ACC112 (cell line): ENCODE measurements at regions not wholly inside any gene's neighbourhood (a gene's known extent, or its start where the extent isn't known, plus 50 kb on each side); places are given as distances from the start of the nearest gene placed in this dataset.
A peak's percentile ranks its signal among the peaks of the same experiment; 100 is the strongest.

ENCODE experiments used
- H2AFZ ChIP-seq: fragments of 200-600 bp; sonication (generic); one replicate; pipeline ENCODE4 v1.6.0; 2017; ENCODE audit warnings: antibody characterized with exemption, low read length; ENCODE audit not compliant: unreplicated experiment
- H3K27ac ChIP-seq: fragments of 200-600 bp; sonication (generic); 2 replicates; pipeline ENCODE4 v1.5.1; 2014; ENCODE audit warnings: low read depth, mild to moderate bottlenecking, antibody characterized with exemption, low read length, moderate library complexity
- H3K27me3 ChIP-seq: fragments of 200-600 bp; sonication (generic); 2 replicates; pipeline ENCODE4 v1.6.1; 2014; ENCODE audit warnings: mild to moderate bottlenecking, antibody characterized with exemption, low read length, moderate library complexity, mixed read lengths; ENCODE audit not compliant: insufficient read depth
- H3K36me3 ChIP-seq: fragments of 200-600 bp; sonication (generic); 2 replicates; pipeline ENCODE4 v1.6.1; 2016; ENCODE audit warnings: mild to moderate bottlenecking, antibody characterized with exemption, low read length, moderate library complexity, mixed read lengths; ENCODE audit not compliant: insufficient read depth
- H3K4me1 ChIP-seq: fragments of 200-600 bp; sonication (generic); one replicate; pipeline ENCODE4 v1.6.1; 2016; ENCODE audit warnings: low read length, mixed read lengths; ENCODE audit not compliant: insufficient read depth, unreplicated experiment, control insufficient read depth
- H3K4me3 ChIP-seq: fragments of 200-600 bp; sonication (generic); 2 replicates; pipeline ENCODE4 v1.5.1; 2014; ENCODE audit warnings: mild to moderate bottlenecking, low read depth, low read length
- H3K79me2 ChIP-seq: fragments of 200-600 bp; sonication (generic); one replicate; pipeline ENCODE4 v1.6.0; 2016; ENCODE audit warnings: low read length; ENCODE audit not compliant: control insufficient read depth, unreplicated experiment, insufficient read depth

- H3K79me2 ChIP-seq, result no peaks in the 10 kb centered on the region
- peaks cover 38% of the 10 kb centered on the region for H3K4me1 ChIP-seq
- no peak overlapping the region for H3K4me3 ChIP-seq
- no peaks in the 10 kb centered on the region for H3K36me3 ChIP-seq
- H2AFZ ChIP-seq, result no peak overlapping the region
- no peaks in the 10 kb centered on the region for H3K27me3 ChIP-seq
- no peak overlapping the region for H3K27ac ChIP-seq
These were observed 475.9 kb upstream of the MARCKS start for GRCh38 chr6:113381232-113381631.

DNA sequence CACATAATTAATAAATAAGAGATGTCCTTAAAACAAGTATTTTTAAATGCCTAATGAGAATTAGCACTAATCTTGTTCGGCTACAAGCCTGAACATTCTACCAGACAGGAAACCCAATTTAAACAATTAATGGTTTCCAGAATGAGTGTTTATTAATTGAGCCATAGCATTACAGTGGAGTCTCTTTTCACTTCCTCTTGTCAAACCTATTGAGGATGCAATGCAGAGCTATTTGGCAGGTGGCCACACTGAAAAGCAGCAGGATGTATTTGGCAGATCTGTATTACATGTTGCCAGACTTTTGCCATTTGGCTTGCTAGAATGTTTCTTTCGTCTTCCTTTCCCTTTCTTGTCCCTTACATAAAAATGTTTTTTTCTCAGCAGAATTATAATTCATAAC, 475.2 kb upstream of the MARCKS start:
- peaks cover 31% of the 10 kb centered on the region for H3K4me1 ChIP-seq
- H2AFZ ChIP-seq, result no peak overlapping the region

DNA sequence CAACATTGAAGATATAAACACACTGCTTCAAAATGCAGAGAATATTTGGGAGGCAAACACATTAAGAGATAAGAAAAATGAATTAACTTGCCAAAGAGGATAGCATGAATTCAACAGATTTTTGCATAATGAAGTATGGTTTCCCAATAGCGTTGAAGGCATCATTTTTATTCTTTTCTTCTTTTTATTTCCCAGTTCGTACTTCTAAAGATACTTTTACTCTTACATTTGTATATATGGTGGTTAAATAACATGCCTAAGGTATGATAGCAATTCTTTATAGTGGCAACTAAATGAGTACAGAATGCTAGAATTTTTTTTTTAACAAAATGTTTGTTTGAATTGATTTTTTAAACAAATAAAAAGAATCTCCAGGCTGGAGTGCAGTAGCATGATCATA, 473.4 kb upstream of the MARCKS start:
- peaks cover 29% of the 10 kb centered on the region for H3K4me1 ChIP-seq
- no peak overlapping the region for H2AFZ ChIP-seq
- H3K27me3 ChIP-seq, result no peaks in the 10 kb centered on the region
- H3K36me3 ChIP-seq, result no peaks in the 10 kb centered on the region
- no peak overlapping the region for H3K4me3 ChIP-seq
- H3K27ac ChIP-seq, result no peak overlapping the region
- no peaks in the 10 kb centered on the region for H3K79me2 ChIP-seq

More for the DNA sequence above, 475.2 kb upstream of the MARCKS start:
- H3K36me3 ChIP-seq, result no peaks in the 10 kb centered on the region
- no peaks in the 10 kb centered on the region for H3K79me2 ChIP-seq
- no peaks in the 10 kb centered on the region for H3K27me3 ChIP-seq
- H3K27ac ChIP-seq, result no peak overlapping the region
- H3K4me3 ChIP-seq, result no peak overlapping the region

DNA sequence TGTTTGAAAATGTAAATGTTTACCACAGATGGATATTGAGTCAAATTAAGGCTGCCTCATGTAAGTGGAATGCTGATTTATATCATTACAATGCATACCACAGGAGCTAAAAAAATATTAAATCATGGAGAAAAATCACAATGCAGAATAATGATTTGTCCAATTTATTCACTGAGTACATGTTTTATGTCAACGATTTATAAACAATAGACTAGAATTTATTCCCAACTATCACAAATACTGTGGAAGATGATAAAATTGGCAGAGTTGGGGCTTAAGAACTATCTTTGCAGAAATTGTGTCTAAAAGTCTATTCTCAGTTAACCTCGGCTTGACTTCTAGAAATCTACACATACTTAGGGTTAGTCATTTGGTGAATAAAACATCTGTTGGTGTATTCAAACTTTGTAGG, 472.1 kb upstream of the MARCKS start:
- Histone ChIP-seq H2AFZ (peak overlapping the region; percentile 27), H3K79me2 (no peaks in the 10 kb centered on the region), H3K4me1 (peaks cover 20% of the 10 kb centered on the region), H3K4me3 (no peak overlapping the region), H3K36me3 (no peaks in the 10 kb centered on the region), H3K27ac (peak overlapping the region; percentile 8; the same call in 1 of the 2 replicates), H3K27me3 (no peaks in the 10 kb centered on the region)

GRCh38 chr6:113388996-113389395, 468.1 kb upstream of the MARCKS start:
- no peaks in the 10 kb centered on the region for H3K36me3 ChIP-seq

GRCh38 chr6:113392551-113393055, 464.5 kb upstream of the MARCKS start:
- no peaks in the 10 kb centered on the region for H3K79me2 ChIP-seq
- H3K4me3 ChIP-seq, result no peak overlapping the region
- no peak overlapping the region for H2AFZ ChIP-seq
- H3K27ac ChIP-seq, result no peak overlapping the region
- H3K4me1 ChIP-seq, result no peaks in the 10 kb centered on the region
- H3K36me3 ChIP-seq, result no peaks in the 10 kb centered on the region
- H3K27me3 ChIP-seq, result no peaks in the 10 kb centered on the region

More at GRCh38 chr6:113388996-113389395, 468.1 kb upstream of the MARCKS start:
- Histone ChIP-seq H3K4me1 (peaks cover 13% of the 10 kb centered on the region), H3K27ac (no peak overlapping the region), H3K79me2 (no peaks in the 10 kb centered on the region), H3K27me3 (no peaks in the 10 kb centered on the region), H3K4me3 (no peak overlapping the region), H2AFZ (no peak overlapping the region)

DNA sequence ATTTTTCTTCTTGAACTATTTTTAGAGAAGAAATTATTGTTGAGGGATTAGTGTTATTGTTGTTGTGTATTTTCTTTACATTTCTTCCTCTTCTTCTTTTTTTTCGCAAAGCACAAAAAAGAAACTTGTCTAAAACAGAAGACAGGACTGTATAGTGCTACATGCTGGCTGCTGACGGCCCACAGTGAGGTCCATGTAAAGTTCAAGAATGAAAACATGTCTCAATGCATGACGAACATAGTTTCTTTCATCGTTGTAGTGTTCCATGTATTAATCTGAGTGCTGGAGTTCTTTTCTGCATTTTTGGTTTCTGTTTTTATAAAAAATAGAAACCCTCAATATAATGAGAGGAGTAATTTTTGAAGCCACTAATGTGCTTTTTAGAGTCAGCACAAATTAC, 462.9 kb upstream of the MARCKS start:
- no peaks in the 10 kb centered on the region for H3K27me3 ChIP-seq
- no peaks in the 10 kb centered on the region for H3K4me1 ChIP-seq
- no peak overlapping the region for H3K4me3 ChIP-seq
- no peaks in the 10 kb centered on the region for H3K36me3 ChIP-seq
- no peak overlapping the region for H2AFZ ChIP-seq
- H3K79me2 ChIP-seq, result no peaks in the 10 kb centered on the region
- no peak overlapping the region for H3K27ac ChIP-seq

- no peaks in the 10 kb centered on the region for H3K4me1 ChIP-seq
- H2AFZ ChIP-seq, result no peak overlapping the region
- no peak overlapping the region for H3K4me3 ChIP-seq
- H3K27me3 ChIP-seq, result no peaks in the 10 kb centered on the region
- no peaks in the 10 kb centered on the region for H3K36me3 ChIP-seq
- no peak overlapping the region for H3K27ac ChIP-seq
- no peaks in the 10 kb centered on the region for H3K79me2 ChIP-seq
These were observed 462.4 kb upstream of the MARCKS start for GRCh38 chr6:113394729-113395128.

DNA sequence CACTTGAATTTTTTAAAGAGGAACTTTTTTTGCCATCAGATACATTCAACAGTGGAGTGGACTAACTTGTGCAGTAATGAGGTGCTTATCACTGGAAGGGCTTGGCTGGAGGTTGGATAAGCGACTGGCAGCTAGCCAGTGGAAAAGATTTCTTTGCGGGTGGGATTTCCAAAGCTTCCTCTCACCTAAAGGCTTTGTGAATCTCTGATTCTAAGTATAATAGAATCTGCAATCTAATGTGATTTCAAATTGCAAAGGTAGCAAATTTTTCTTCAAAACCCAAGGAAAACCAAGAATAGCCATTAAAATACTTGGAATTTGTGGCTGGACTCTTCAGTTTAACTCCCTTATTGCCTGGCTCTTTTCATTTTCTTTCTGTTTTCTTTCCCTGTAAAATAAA, 460.4 kb upstream of the MARCKS start:
- H3K79me2 ChIP-seq, result no peaks in the 10 kb centered on the region

DNA sequence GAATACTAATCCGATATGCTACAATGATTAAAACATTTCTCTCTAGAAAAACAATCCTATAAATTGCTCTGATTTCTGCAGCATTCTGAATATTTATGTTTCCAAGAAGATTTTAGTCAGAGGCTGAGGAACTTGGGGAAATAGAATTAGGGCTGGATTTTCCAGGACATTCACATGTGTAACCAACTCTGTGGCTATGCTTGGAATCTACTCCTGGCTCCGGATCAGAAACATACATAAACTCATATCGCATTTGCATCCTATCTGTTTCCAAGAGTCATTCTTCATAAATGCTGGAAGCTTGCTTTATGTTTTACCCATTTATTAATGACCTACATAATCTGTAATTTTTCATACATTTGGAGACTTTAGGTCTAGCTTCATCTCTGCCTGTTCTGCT, 459.9 kb upstream of the MARCKS start:
- Histone ChIP-seq H2AFZ (no peak overlapping the region), H3K4me1 (no peaks in the 10 kb centered on the region)

More for the DNA sequence above, 460.4 kb upstream of the MARCKS start:
- Histone ChIP-seq H3K36me3 (no peaks in the 10 kb centered on the region), H3K27ac (no peak overlapping the region), H3K27me3 (no peaks in the 10 kb centered on the region), H2AFZ (no peak overlapping the region), H3K4me1 (no peaks in the 10 kb centered on the region), H3K4me3 (no peak overlapping the region)

DNA sequence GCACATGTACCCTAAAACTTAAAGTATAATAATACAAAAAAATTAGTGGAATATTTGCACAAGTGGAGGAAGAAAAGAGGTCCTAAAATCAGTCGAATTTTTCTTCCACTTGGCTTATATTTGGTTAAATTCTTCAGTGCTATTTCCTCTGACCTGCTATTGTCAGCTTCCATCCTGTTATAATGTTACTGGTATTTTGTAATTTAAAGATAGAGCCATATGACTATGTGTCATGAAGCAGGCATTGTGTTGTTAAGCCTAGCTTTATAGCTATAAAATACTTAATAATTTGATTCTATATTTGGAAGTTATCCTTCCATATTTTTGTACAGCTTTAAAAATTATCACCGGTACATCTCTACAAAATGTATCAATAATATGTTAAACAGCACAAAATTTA, 455.9 kb upstream of the MARCKS start:
- Histone ChIP-seq H3K79me2 (no peaks in the 10 kb centered on the region), H3K4me3 (no peak overlapping the region), H3K36me3 (no peaks in the 10 kb centered on the region), H3K27me3 (no peaks in the 10 kb centered on the region), H3K4me1 (no peaks in the 10 kb centered on the region), H3K27ac (no peak overlapping the region), H2AFZ (no peak overlapping the region)

More for the DNA sequence above, 459.9 kb upstream of the MARCKS start:
- no peak overlapping the region for H3K27ac ChIP-seq
- no peaks in the 10 kb centered on the region for H3K36me3 ChIP-seq
- H3K79me2 ChIP-seq, result no peaks in the 10 kb centered on the region
- H3K4me3 ChIP-seq, result no peak overlapping the region
- H3K27me3 ChIP-seq, result no peaks in the 10 kb centered on the region
